GM12891 (cell line): ENCODE measurements at regions not wholly inside any gene's neighbourhood (a gene's known extent, or its start where the extent isn't known, plus 50 kb on each side); places are given as distances from the start of the nearest gene placed in this dataset.

ENCODE experiments used
- PAX5 ChIP-seq: IDR thresholded peaks from 2 replicates; pipeline ENCODE4 v1.6.1; 2011; ENCODE audit warnings: low read length, moderate library complexity, mild to moderate bottlenecking; ENCODE audit not compliant: insufficient read depth, severe bottlenecking
- POLR2A ChIP-seq: IDR thresholded peaks from 2 replicates; pipeline ENCODE4 v1.6.1; 2011; ENCODE audit warnings: low read depth, low read length, control low read depth
- POLR2AphosphoS5 ChIP-seq: IDR thresholded peaks from 2 replicates; pipeline ENCODE4 v1.6.1; 2011; ENCODE audit warnings: low read depth, low read length, control low read depth
- POU2F2 ChIP-seq: IDR thresholded peaks from 2 replicates; pipeline ENCODE4 v1.6.1; 2011; ENCODE audit warnings: low read depth, mild to moderate bottlenecking, control low read depth, low read length, moderate library complexity
- SPI1 ChIP-seq: IDR thresholded peaks from 2 replicates; pipeline ENCODE4 v1.6.1; 2011; ENCODE audit warnings: low read depth, low read length, control low read depth
- TAF1 ChIP-seq: IDR thresholded peaks from 2 replicates; pipeline ENCODE4 v1.6.1; 2011; ENCODE audit warnings: low read depth, low read length, control low read depth

DNA sequence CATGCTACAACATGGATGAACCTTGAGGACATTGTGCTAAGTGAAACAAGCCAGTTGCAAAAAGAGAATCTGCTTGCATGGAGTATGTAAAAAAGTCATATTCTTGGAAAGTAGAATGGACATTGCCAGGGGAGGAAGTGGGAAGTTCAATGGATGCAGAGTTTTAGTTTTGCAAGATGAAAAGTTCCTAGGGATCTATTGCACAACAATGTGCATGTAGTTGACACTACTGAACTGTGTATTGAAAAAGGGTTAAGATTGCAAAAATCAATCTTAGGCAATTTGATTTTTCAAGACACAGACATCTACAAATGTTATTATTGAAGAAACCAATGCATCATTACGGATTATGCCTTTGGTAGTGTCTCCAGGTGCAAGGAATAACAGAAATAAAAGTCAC, 50.3 kb upstream of the MAGI3 start:
- TF ChIP-seq POLR2A (no peak), TAF1 (no peak), PAX5 (no peak), POLR2AphosphoS5 (no peak), POU2F2 (no peak), SPI1 (no peak)
